Panc1 (cell line): ENCODE measurements at regions not wholly inside any gene's neighbourhood (a gene's known extent, or its start where the extent isn't known, plus 50 kb on each side); places are given as distances from the start of the nearest gene placed in this dataset.

Experiments
- ATAC-seq: fragments of 200-7000 bp; cut with Tn5 transposase; 2 replicates; pipeline ENCODE4 v1.9.1; 2020; ENCODE audit warnings: mild to moderate bottlenecking, moderate library complexity
- BruUV-seq: library from RNA; stranded (reverse); fragments of 400-500 nt; replicated peaks from 2 replicates; lab custom pipeline; 2021; lab: Mats Ljungman, UMichigan
- CTCF ChIA-PET: fragments of 300-600 bp; sonication (Branson Sonifier 250); formaldehyde crosslinking; loops from one replicate; lab custom pipeline; 2022; ENCODE audit warnings: antibody characterized with exemption; lab: Charles Lee
- POLR2A ChIA-PET: fragments of 300-600 bp; sonication (Branson Sonifier 250); formaldehyde crosslinking; loops from one replicate; lab custom pipeline; 2022; ENCODE audit warnings: antibody characterized with exemption; lab: Charles Lee
- DNase-seq: peaks from one replicate; pipeline ENCODE4 v3.0.0-alpha.2; 2010; ENCODE audit warnings: low read depth, low spot score
- H3K27ac ChIP-seq: 2 replicates; pipeline ENCODE4 v1.5.1; 2011; ENCODE audit warnings: mild to moderate bottlenecking, low read length, inconsistent platforms
- H3K27me3 ChIP-seq: fragments of 200-500 bp; sonication (Bioruptor generic); 2 replicates; pipeline ENCODE4 v1.6.0; 2014; ENCODE audit warnings: low read length, inconsistent platforms; ENCODE audit not compliant: control insufficient read depth, insufficient read depth
- H3K36me3 ChIP-seq: fragments of 200-500 bp; sonication (Bioruptor generic); 2 replicates; pipeline ENCODE4 v1.5.1; 2014; ENCODE audit warnings: inconsistent platforms, mild to moderate bottlenecking, low read length, moderate library complexity; ENCODE audit not compliant: control insufficient read depth, insufficient read depth
- H3K4me1 ChIP-seq: 2 replicates; pipeline ENCODE4 v1.5.1; 2011; ENCODE audit warnings: inconsistent platforms, mild to moderate bottlenecking, low read length, moderate library complexity; ENCODE audit not compliant: control insufficient read depth, insufficient read depth
- H3K4me3 ChIP-seq, 2 experiments: 2 replicates each; pipeline ENCODE4 v1.5.1; 2011 to 2012; ENCODE audit warnings: low read depth in 2 of 2, low read length in 2 of 2, mild to moderate bottlenecking in 2 of 2, inconsistent platforms in 1 of 2, moderate library complexity in 1 of 2
- H3K9me3 ChIP-seq: fragments of 200-500 bp; sonication (Bioruptor generic); 2 replicates; pipeline ENCODE4 v1.5.1; 2014; ENCODE audit warnings: low read depth, mild to moderate bottlenecking, inconsistent platforms, low read length, moderate library complexity; ENCODE audit not compliant: control insufficient read depth, insufficient read depth
- POLR2AphosphoS5 ChIP-seq: IDR thresholded peaks from 2 replicates; pipeline ENCODE4 v1.6.1; 2012; ENCODE audit warnings: mild to moderate bottlenecking, low read depth, low read length, moderate library complexity
- TCF7L2 ChIP-seq: IDR thresholded peaks from 2 replicates; pipeline ENCODE4 v1.6.1; 2011; ENCODE audit warnings: mild to moderate bottlenecking, low read depth, low read length, inconsistent platforms
- in situ Hi-C: cut with HindIII; loops from 2 replicates; pipeline ENCODE4 v1.10.0; 2016; ENCODE audit warnings: low sequenced_read_pairs, low pct_unique_long_range_greater_than_20kb
- intact Hi-C: fragments of 100-400 bp; cut with micrococcal nuclease; formaldehyde crosslinking; loops from one replicate; pipeline ENCODE4 v1.10.0; 2022; ENCODE audit not compliant: unreplicated experiment
- TF ChIP-seq, protein P1 (sequence below): fragments of 450-650 bp; IDR thresholded peaks from 2 replicates; pipeline ENCODE4 v1.5.1; 2017; ENCODE audit warnings: mild to moderate bottlenecking
- TF ChIP-seq, protein P2 (sequence below), 2 experiments: IDR thresholded peaks; 2 replicates each; pipeline ENCODE4 v1.6.1; 2011 to 2012; ENCODE audit warnings: low read depth in 2 of 2, control low read depth in 1 of 2, low read length in 1 of 2, mild to moderate bottlenecking in 1 of 2, moderate library complexity in 1 of 2; ENCODE audit not compliant: insufficient read depth in 1 of 2

DNA sequence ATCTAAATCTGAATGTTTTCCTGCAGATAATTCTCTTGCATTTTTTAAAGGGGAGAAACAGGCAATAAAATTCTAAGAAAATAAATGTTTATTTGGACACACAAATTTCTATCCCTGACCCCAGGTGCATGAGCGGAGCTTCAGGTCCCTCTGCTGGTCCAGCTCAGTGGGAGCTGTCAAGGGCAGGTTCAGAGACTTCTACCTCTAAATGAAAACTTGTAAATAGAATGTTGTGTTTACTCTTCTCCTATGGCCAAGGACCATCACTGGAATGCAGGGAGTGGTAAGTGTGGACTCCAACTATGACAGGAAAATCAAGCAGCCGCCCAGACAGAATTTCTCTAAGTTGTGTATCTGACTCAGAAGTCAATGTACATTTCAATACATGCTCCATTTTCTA, 148.6 kb upstream of the TTC29 start:
- ChIA-PET CTCF (no interaction called here), POLR2A (no interaction called here)
- ATAC-seq (no peak), DNase-seq (no peak)
- Histone ChIP-seq H3K9me3 (no peaks in the 10 kb centered on the region), H3K36me3 (no peaks in the 10 kb centered on the region), H3K4me1 (no peaks in the 10 kb centered on the region), H3K4me3 (no peak overlapping the region), H3K27ac (no peak overlapping the region), H3K27me3 (no peaks in the 10 kb centered on the region)
- intact Hi-C loops (no loop called here), in situ Hi-C loops (no loop called here)
- BruUV-seq, result no TSS peak
- TF ChIP-seq, protein P1, sequence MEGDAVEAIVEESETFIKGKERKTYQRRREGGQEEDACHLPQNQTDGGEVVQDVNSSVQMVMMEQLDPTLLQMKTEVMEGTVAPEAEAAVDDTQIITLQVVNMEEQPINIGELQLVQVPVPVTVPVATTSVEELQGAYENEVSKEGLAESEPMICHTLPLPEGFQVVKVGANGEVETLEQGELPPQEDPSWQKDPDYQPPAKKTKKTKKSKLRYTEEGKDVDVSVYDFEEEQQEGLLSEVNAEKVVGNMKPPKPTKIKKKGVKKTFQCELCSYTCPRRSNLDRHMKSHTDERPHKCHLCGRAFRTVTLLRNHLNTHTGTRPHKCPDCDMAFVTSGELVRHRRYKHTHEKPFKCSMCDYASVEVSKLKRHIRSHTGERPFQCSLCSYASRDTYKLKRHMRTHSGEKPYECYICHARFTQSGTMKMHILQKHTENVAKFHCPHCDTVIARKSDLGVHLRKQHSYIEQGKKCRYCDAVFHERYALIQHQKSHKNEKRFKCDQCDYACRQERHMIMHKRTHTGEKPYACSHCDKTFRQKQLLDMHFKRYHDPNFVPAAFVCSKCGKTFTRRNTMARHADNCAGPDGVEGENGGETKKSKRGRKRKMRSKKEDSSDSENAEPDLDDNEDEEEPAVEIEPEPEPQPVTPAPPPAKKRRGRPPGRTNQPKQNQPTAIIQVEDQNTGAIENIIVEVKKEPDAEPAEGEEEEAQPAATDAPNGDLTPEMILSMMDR, result 0 out of 2 replicates have a peak, but pooled peaks have one; percentile 7
- TF ChIP-seq, protein P2, sequence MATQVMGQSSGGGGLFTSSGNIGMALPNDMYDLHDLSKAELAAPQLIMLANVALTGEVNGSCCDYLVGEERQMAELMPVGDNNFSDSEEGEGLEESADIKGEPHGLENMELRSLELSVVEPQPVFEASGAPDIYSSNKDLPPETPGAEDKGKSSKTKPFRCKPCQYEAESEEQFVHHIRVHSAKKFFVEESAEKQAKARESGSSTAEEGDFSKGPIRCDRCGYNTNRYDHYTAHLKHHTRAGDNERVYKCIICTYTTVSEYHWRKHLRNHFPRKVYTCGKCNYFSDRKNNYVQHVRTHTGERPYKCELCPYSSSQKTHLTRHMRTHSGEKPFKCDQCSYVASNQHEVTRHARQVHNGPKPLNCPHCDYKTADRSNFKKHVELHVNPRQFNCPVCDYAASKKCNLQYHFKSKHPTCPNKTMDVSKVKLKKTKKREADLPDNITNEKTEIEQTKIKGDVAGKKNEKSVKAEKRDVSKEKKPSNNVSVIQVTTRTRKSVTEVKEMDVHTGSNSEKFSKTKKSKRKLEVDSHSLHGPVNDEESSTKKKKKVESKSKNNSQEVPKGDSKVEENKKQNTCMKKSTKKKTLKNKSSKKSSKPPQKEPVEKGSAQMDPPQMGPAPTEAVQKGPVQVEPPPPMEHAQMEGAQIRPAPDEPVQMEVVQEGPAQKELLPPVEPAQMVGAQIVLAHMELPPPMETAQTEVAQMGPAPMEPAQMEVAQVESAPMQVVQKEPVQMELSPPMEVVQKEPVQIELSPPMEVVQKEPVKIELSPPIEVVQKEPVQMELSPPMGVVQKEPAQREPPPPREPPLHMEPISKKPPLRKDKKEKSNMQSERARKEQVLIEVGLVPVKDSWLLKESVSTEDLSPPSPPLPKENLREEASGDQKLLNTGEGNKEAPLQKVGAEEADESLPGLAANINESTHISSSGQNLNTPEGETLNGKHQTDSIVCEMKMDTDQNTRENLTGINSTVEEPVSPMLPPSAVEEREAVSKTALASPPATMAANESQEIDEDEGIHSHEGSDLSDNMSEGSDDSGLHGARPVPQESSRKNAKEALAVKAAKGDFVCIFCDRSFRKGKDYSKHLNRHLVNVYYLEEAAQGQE (IDR thresholded peaks at IDR 0.05; ENCODE audit: insufficient read depth in 1 of 2, low read depth in 2 of 2, low read length in 1 of 2), result no peak
- TF ChIP-seq POLR2AphosphoS5, result no peak

DNA sequence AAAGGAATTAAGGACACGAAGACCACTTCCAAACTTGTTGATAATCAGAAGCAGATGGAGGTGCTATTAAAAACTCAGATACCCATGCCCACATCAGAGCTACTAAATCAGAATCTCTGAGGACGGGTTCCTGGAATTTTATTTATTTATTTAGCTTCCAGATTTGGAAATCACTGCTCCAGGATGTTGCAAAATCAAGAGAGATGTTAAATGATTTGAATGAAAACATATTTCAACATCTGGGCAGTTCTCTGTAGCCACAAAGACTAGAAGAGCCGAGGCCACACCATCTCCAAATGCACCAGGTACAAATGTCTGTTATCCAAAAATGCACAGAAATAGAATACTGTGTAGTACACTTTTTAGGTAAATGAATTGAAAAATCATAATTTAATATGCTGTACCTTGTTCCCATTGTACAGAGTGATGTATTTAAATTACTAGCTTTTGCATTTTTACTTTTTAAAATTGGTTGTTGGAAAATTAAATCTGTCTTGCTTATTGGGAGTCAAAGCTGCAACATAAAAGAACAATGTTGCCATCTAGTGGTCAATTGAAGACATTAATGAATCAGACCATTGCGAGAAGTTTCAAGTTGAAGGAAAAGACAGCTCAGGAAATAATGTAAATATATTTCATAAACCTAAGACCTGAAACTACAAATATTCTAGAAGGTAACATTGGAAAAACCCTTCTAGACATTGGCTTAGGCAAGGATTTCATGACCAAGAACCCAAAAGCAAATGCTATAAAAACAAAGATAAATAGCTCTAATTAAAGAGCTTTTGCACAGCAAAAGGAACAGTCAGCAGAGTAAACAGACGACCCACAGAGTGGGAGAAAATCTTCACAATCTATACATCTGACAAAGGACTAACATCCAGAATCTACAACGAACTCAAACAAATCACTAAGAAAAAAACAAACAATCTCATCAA, 151.3 kb upstream of the TTC29 start:
- H3K27ac ChIP-seq, result no peak overlapping the region
- POLR2A ChIA-PET, result no interaction called here
- in situ Hi-C loops, result no loop called here

More for the DNA sequence above, 151.3 kb upstream of the TTC29 start:
- Histone ChIP-seq H3K27me3 (no peaks in the 10 kb centered on the region), H3K9me3 (no peaks in the 10 kb centered on the region), H3K4me3 (no peak overlapping the region), H3K36me3 (no peaks in the 10 kb centered on the region), H3K4me1 (no peaks in the 10 kb centered on the region)
- CTCF ChIA-PET, result interaction anchor here (0.8 kb wide), 1 partner anchor 78 kb away, joined by 8 read pairs; no protein-coding TSS in a partner anchor
- intact Hi-C loops, result loop anchor here (1.0 to 5.0 kb wide), 2 partner anchors 78 to 755 kb away; no protein-coding TSS in a partner anchor
- BruUV-seq, result no TSS peak
- TF ChIP-seq TCF7L2, result no peak
- TF ChIP-seq, protein P1, result peak; percentile 50; the same call in 1 of the 2 replicates
- ATAC-seq, result no peak
- no peak for DNase-seq
